ENCODE measurements at regions not wholly inside any gene's neighbourhood (a gene's known extent, or its start where the extent isn't known, plus 50 kb on each side); places are given as distances from the start of the nearest gene placed in this dataset.

DNA sequence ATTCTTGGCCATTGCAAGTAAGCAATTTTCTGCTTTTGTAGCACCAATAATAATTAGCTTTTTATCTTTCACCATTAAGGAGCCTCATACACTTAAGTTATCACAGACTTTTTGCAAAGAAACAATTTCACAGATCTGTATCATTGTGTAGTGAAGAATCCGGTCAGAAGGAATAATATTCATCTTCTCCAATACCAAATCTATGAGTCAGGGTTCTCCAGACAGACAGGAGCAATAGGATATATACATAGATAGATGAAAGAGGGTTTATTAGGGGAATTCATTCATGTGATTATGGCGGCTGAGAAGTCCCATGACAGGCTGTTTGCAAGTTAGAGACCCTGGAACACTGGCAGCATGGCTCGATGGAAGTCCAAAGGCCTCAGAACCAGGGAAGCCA, 82.9 kb upstream of the UBASH3B start:
- TF ChIP-seq, protein P1, sequence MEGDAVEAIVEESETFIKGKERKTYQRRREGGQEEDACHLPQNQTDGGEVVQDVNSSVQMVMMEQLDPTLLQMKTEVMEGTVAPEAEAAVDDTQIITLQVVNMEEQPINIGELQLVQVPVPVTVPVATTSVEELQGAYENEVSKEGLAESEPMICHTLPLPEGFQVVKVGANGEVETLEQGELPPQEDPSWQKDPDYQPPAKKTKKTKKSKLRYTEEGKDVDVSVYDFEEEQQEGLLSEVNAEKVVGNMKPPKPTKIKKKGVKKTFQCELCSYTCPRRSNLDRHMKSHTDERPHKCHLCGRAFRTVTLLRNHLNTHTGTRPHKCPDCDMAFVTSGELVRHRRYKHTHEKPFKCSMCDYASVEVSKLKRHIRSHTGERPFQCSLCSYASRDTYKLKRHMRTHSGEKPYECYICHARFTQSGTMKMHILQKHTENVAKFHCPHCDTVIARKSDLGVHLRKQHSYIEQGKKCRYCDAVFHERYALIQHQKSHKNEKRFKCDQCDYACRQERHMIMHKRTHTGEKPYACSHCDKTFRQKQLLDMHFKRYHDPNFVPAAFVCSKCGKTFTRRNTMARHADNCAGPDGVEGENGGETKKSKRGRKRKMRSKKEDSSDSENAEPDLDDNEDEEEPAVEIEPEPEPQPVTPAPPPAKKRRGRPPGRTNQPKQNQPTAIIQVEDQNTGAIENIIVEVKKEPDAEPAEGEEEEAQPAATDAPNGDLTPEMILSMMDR (IDR thresholded peaks at IDR 0.05) = no peak
- no peak for TF ChIP-seq POLR2A (IDR thresholded peaks at IDR 0.05)

All from adrenal gland (tissue), 5 donors.